ENCODE measurements at regions not wholly inside any gene's neighbourhood (a gene's known extent, or its start where the extent isn't known, plus 50 kb on each side); places are given as distances from the start of the nearest gene placed in this dataset.

DNA sequence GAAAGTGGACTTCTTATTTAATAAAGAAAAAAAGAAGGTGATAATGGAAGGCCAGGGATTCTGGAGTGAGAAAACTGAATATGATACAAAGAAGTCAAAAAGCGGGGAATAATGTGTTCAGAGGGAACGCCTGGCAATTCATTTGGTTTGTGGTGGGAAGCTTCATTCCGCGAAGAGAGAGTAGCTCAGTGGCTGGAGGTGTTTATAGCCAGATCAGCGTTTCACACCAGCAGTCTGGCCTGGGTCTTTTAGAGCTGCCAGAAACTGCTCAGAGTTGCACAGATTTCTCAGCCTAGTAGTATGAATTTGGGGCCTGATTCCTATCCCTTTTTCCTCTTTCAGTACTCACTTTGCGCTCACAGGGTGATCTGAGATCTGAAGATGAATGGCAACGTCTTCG is 67.8 kb upstream of the IPO9 start:
- peak overlapping the region; percentile 74 for H3K27ac ChIP-seq
- no peak for TF ChIP-seq CTCF (conservative IDR thresholded peaks at IDR 0.05)

DNA sequence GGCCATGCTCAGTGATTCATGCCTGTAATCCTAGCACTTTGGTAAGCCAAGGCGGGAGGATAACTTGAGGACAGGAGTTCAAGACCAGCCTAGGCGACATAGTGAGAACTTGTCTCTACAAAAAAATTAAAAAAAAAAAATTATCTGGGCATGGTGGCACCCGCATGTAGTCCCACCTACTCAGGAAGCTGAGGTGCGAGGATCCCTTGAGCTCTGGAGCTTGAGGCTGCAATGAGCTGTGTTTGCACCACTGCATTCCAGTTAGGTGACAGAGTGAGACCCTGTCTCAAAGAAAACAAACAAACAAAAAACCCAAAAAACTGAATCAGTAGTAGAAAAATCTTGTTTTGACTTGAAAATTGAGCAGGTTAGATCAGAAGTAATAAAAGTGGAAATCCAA is 67.1 kb upstream of the IPO9 start:
- peak overlapping the region; percentile 74; the same call in 1 of the 2 replicates for H3K27ac ChIP-seq
- TF ChIP-seq ZFX (IDR thresholded peaks at IDR 0.05) = no peak
- no peak for TF ChIP-seq CTCF (conservative IDR thresholded peaks at IDR 0.05)

GRCh38 chr1:201762381-201762780 is 66.6 kb upstream of the IPO9 start:
- peak overlapping the region; percentile 74; the same call in 1 of the 2 replicates for H3K27ac ChIP-seq
- TF ChIP-seq CTCF (conservative IDR thresholded peaks at IDR 0.05) (no peak), ZFX (IDR thresholded peaks at IDR 0.05) (no peak)

DNA sequence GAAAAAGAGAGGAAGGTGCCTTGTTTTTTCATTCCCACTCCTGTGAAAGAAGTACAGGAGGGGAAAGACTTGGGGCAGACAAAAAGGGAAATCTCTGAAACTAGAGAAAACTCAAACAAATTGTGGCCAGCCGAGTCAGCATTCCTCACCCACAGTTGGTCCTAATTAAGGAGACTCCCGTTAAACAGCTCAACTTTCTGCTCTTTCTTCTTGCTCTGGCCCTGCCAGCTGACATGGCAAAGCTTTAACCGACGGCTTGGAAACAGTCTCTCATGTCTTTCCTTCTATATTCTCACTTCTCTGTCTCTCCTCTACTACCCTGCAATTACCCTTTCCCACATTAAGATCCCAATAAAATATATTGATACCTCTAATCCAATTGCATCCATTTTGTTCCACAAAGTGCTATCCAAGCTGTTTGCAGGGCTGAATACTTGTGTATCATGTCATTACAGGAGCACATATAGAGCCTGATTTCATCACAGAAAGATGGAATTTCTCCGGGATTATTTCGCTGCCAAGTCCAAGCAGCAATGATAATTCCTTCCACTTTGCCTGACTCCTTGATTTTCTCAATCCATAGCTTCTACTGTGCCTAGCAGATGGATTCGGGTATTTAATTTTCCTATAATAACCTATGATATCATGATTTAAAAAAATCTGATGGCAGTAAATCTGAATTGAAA is 65.4 kb upstream of the IPO9 start:
- TF ChIP-seq CTCF (conservative IDR thresholded peaks at IDR 0.05) (no peak), ZFX (IDR thresholded peaks at IDR 0.05) (no peak)
- H3K27ac ChIP-seq = no peak overlapping the region

DNA sequence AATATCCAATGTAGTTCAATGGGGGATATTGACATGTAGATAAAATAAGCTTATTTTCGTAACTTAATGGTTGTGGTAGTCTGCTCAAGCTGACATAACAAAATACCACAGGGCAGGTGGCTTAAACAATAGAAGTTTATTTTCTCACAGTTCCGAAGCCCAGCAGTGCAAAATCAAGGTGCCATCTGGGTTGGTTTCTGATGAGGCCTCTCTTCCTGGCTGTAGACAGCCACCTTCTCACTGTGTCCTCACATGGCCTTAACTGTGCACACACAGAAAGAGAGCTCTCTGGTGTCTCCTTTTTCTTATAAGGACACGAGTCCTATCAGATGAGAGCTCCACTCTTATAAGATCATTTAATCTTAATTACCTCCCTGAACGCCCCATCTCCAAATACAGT is 64.8 kb upstream of the IPO9 start:
- TF ChIP-seq CTCF (conservative IDR thresholded peaks at IDR 0.05) = no peak
- TF ChIP-seq ZFX (IDR thresholded peaks at IDR 0.05) = no peak
- H3K27ac ChIP-seq = no peak overlapping the region

DNA sequence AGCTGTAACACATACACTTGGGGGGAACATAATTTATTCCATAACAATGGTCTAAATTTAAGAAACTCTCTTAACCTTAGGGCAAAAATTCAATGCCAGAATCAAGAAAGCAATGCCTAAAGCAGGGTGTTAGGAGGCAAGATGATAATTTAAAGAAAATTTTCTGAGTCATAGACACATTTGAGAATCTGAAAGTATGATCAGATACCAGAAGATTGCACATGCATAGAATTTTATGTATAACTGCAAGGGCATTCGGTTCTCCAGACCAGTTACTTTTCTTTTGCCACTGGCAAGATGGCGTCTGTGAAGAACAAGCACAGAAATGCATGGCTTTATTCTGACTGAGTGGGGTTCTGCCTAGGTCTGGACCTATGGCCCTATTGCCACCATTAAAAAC is 64.4 kb upstream of the IPO9 start:
- TF ChIP-seq CTCF (conservative IDR thresholded peaks at IDR 0.05) (no peak), ZFX (IDR thresholded peaks at IDR 0.05) (no peak)
- no peak overlapping the region for H3K27ac ChIP-seq

DNA sequence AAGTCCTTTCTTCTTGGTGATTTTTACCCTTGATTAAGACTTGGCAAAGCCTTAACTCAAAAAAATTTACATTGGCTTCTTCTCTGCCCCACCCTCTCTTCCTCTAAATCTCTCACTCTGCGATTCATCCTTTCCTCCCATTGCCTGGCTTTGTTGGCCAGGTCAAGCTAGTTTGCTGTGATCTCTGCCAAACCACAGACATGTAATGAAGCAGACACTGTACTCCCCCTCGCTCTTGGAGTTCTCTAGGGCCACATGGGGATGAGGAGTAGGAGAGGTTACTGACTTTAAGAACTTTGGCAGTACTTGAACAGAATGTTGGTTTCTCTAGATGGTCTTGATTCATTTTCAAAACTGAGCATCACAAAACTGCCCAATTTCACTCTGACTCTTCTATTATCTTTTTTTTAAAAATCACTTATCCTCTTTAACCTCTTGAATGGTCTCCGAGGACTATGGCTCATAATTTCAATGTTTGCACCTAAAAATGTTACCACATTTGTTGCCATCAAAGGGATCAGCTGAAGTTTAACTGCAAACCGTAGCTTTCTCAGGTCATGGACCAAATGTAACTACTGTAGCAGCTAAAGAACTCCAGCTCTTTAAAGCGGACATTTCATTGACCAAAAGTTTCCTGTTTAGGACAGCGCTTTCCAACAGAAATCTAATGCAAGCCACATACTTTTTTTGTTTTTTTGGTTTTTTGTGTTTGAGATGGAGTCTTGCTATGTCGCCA is 62.7 kb upstream of the IPO9 start:
- no peak overlapping the region for H3K27ac ChIP-seq
- no peak for TF ChIP-seq CTCF (conservative IDR thresholded peaks at IDR 0.05)
- no peak for TF ChIP-seq ZFX (IDR thresholded peaks at IDR 0.05)

Measured in C4-2B (cell line).